ENCODE measurements at regions not wholly inside any gene's neighbourhood (a gene's known extent, or its start where the extent isn't known, plus 50 kb on each side); places are given as distances from the start of the nearest gene placed in this dataset.

DNA sequence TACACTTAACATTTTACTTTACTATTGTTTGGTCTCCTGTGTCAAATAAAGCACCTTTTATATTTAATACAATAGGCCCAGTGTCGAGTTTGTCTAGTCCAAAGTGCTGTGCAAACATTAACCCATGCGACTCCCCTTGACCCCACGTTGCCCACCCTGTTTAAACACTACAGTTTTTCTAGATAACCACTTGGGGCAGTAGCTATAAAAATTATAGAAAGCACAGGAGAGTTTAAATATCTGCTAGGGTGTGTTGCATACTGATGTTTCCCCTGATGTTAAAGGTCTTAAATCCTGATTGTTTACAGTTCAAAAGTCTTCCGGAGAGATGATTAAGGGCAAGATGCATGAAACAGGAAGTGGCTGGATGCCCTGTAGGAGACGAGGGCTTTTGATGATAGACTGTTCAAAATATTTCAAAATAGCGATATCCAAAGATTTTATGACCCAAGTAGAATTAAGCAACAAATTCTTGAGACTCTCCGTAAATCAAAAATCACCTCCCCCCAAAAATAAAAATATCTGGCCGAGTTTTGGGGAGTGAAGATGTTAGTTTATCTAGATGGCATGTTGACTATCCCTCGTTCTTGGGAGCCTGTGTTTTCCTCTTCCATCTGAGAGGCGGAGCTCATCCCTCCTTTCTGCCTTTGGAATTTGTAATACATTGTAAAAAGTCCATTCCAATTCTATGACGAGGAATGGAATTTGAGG lies 167.1 kb downstream of the FGF9 start:
- intact Hi-C loops (cut with micrococcal nuclease; ENCODE audit: unreplicated experiment) = no loop called here
- no peak for DNase-seq (ENCODE audit: low read depth, low spot score)

DNA sequence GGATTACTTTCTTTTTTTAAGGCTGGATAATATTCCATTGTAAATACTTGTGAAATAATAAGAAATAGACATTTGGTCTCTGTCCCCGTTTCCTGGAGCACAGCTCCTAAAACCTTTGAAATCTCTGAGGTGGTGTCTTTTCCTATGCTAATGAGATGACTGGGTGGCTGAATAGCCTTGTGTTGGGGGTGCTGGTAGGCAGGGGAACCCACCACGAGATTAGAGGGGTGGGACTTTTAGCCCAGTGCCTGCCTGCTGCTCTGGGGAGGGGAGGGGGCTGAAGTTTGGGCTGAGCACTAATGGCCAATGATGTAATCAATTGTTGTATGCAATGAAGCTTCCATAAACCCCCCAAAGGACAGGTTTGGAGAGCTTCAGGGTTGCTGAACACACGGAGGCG lies 175.7 kb downstream of the FGF9 start:
- CTCF ChIA-PET = no interaction called here
- no peak overlapping the region for H3K27ac ChIP-seq (ENCODE audit: low read length)
- in situ Hi-C loops (cut with HindIII; ENCODE audit: low pct_unique_long_range_greater_than_20kb, low sequenced_read_pairs) = no loop called here
- no peaks in the 10 kb centered on the region for H3K4me1 ChIP-seq (ENCODE audit: control insufficient read depth, insufficient read depth, low read length)
- H3K36me3 ChIP-seq (ENCODE audit: control insufficient read depth, insufficient read depth, low read length) = no peaks in the 10 kb centered on the region
- no peaks in the 10 kb centered on the region for H3K9me3 ChIP-seq (ENCODE audit: control insufficient read depth, insufficient read depth, low read depth, low read length)
- no peak overlapping the region for H3K4me3 ChIP-seq (ENCODE audit: low read depth in 2 of 2, low read length in 2 of 2)
- TF ChIP-seq TCF7L2 (IDR thresholded peaks at IDR 0.05; ENCODE audit: low read depth, low read length) (no peak), SIN3A (IDR thresholded peaks at IDR 0.05; ENCODE audit: borderline replicate concordance, insufficient read depth, low read depth, low read length) (no peak), POLR2AphosphoS5 (IDR thresholded peaks at IDR 0.05; ENCODE audit: low read depth, low read length) (no peak)
- TF ChIP-seq, protein P1, sequence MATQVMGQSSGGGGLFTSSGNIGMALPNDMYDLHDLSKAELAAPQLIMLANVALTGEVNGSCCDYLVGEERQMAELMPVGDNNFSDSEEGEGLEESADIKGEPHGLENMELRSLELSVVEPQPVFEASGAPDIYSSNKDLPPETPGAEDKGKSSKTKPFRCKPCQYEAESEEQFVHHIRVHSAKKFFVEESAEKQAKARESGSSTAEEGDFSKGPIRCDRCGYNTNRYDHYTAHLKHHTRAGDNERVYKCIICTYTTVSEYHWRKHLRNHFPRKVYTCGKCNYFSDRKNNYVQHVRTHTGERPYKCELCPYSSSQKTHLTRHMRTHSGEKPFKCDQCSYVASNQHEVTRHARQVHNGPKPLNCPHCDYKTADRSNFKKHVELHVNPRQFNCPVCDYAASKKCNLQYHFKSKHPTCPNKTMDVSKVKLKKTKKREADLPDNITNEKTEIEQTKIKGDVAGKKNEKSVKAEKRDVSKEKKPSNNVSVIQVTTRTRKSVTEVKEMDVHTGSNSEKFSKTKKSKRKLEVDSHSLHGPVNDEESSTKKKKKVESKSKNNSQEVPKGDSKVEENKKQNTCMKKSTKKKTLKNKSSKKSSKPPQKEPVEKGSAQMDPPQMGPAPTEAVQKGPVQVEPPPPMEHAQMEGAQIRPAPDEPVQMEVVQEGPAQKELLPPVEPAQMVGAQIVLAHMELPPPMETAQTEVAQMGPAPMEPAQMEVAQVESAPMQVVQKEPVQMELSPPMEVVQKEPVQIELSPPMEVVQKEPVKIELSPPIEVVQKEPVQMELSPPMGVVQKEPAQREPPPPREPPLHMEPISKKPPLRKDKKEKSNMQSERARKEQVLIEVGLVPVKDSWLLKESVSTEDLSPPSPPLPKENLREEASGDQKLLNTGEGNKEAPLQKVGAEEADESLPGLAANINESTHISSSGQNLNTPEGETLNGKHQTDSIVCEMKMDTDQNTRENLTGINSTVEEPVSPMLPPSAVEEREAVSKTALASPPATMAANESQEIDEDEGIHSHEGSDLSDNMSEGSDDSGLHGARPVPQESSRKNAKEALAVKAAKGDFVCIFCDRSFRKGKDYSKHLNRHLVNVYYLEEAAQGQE (IDR thresholded peaks at IDR 0.05; ENCODE audit: insufficient read depth in 1 of 2, low read depth in 2 of 2, low read length in 1 of 2) = no peak
- TF ChIP-seq, protein P2, sequence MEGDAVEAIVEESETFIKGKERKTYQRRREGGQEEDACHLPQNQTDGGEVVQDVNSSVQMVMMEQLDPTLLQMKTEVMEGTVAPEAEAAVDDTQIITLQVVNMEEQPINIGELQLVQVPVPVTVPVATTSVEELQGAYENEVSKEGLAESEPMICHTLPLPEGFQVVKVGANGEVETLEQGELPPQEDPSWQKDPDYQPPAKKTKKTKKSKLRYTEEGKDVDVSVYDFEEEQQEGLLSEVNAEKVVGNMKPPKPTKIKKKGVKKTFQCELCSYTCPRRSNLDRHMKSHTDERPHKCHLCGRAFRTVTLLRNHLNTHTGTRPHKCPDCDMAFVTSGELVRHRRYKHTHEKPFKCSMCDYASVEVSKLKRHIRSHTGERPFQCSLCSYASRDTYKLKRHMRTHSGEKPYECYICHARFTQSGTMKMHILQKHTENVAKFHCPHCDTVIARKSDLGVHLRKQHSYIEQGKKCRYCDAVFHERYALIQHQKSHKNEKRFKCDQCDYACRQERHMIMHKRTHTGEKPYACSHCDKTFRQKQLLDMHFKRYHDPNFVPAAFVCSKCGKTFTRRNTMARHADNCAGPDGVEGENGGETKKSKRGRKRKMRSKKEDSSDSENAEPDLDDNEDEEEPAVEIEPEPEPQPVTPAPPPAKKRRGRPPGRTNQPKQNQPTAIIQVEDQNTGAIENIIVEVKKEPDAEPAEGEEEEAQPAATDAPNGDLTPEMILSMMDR (IDR thresholded peaks at IDR 0.05) = no peak
- DNase-seq (ENCODE audit: low read depth, low spot score) (no peak), ATAC-seq (no peak)
- no peaks in the 10 kb centered on the region for H3K27me3 ChIP-seq (ENCODE audit: control insufficient read depth, insufficient read depth, low read length)
- intact Hi-C loops (cut with micrococcal nuclease; ENCODE audit: unreplicated experiment) = no loop called here
- POLR2A ChIA-PET = no interaction called here
- BruUV-seq (replicated peaks) = no TSS peak

More for the DNA sequence above, 167.1 kb downstream of the FGF9 start:
- Histone ChIP-seq H3K27ac (ENCODE audit: low read length) (no peak overlapping the region), H3K9me3 (ENCODE audit: control insufficient read depth, insufficient read depth, low read depth, low read length) (no peaks in the 10 kb centered on the region), H3K36me3 (ENCODE audit: control insufficient read depth, insufficient read depth, low read length) (no peaks in the 10 kb centered on the region), H3K4me1 (ENCODE audit: control insufficient read depth, insufficient read depth, low read length) (no peaks in the 10 kb centered on the region), H3K27me3 (ENCODE audit: control insufficient read depth, insufficient read depth, low read length) (no peaks in the 10 kb centered on the region), H3K4me3 (ENCODE audit: low read depth in 2 of 2, low read length in 2 of 2) (no peak overlapping the region)
- ChIA-PET POLR2A (no interaction called here), CTCF (no interaction called here)
- TF ChIP-seq, protein P1 (IDR thresholded peaks at IDR 0.05; ENCODE audit: insufficient read depth in 1 of 2, low read depth in 2 of 2, low read length in 1 of 2) = no peak
- TF ChIP-seq POLR2AphosphoS5 (IDR thresholded peaks at IDR 0.05; ENCODE audit: low read depth, low read length) = no peak
- TF ChIP-seq, protein P2 (IDR thresholded peaks at IDR 0.05) = no peak
- ATAC-seq = no peak
- BruUV-seq (replicated peaks) = no TSS peak
- in situ Hi-C loops (cut with HindIII; ENCODE audit: low pct_unique_long_range_greater_than_20kb, low sequenced_read_pairs) = no loop called here
